ENCODE measurements at regions not wholly inside any gene's neighbourhood (a gene's known extent, or its start where the extent isn't known, plus 50 kb on each side); places are given as distances from the start of the nearest gene placed in this dataset.

GRCh38 chr1:30365596-30365995, 357.8 kb downstream of the MATN1 start:
- TF ChIP-seq CTCF (IDR thresholded peaks at IDR 0.05) (no peak), POLR2A (IDR thresholded peaks at IDR 0.05) (no peak), EP300 (IDR thresholded peaks at IDR 0.05) (no peak)

All from ovary (tissue), 3 donors.